ENCODE measurements at regions not wholly inside any gene's neighbourhood (a gene's known extent, or its start where the extent isn't known, plus 50 kb on each side); places are given as distances from the start of the nearest gene placed in this dataset.

- no peaks in the 10 kb centered on the region for H3K36me3 Mint-ChIP-seq
- H3K4me3 Mint-ChIP-seq, result no peak overlapping the region
Measured at GRCh38 chr1:87926921-87927320, 598.2 kb downstream of the LMO4 start.

GRCh38 chr1:87927391-87928280, 599.0 kb downstream of the LMO4 start:
- Histone ChIP-seq H3K27me3 (ENCODE audit: control insufficient read depth, insufficient read depth, low read length) (no peaks in the 10 kb centered on the region), H3K9me3 (ENCODE audit: control insufficient read depth in 2 of 2, low read length in 2 of 2) (peaks cover 9 to 11% of the 10 kb centered on the region in 2 experiments), H3K36me3 (ENCODE audit: control insufficient read depth, insufficient read depth, low read length) (no peaks in the 10 kb centered on the region), H3K4me1 (ENCODE audit: control insufficient read depth, insufficient read depth, low read length, poor library complexity, severe bottlenecking) (no peaks in the 10 kb centered on the region), H3K27ac (ENCODE audit: insufficient read depth, low read length, poor library complexity, severe bottlenecking) (no peak overlapping the region), H3K4me3 (ENCODE audit: low read depth, low read length) (no peak overlapping the region)
- Mint-ChIP-seq H3K27ac (no peak overlapping the region), H3K27me3 (no peaks in the 10 kb centered on the region), H3K9me3 (peaks cover 0 to 19% (median 5%) of the 10 kb centered on the region in 7 donors), H3K4me1 (no peaks in the 10 kb centered on the region), H3K4me3 (no peak overlapping the region), H3K36me3 (no peaks in the 10 kb centered on the region)
- DNase-seq, result no peak
- no peak for ATAC-seq (ENCODE audit: low read depth in 2 of 2)

More at GRCh38 chr1:87926921-87927320, 598.2 kb downstream of the LMO4 start:
- Histone ChIP-seq H3K9me3 (ENCODE audit: control insufficient read depth in 2 of 2, low read length in 2 of 2) (peaks cover 8 to 9% of the 10 kb centered on the region in 2 experiments), H3K4me3 (ENCODE audit: low read depth, low read length) (no peak overlapping the region), H3K36me3 (ENCODE audit: control insufficient read depth, insufficient read depth, low read length) (no peaks in the 10 kb centered on the region), H3K4me1 (ENCODE audit: control insufficient read depth, insufficient read depth, low read length, poor library complexity, severe bottlenecking) (no peaks in the 10 kb centered on the region), H3K27me3 (ENCODE audit: control insufficient read depth, insufficient read depth, low read length) (no peaks in the 10 kb centered on the region), H3K27ac (ENCODE audit: insufficient read depth, low read length, poor library complexity, severe bottlenecking) (no peak overlapping the region)
- Mint-ChIP-seq H3K27me3 (no peaks in the 10 kb centered on the region), H3K4me1 (no peaks in the 10 kb centered on the region), H3K9me3 (peaks cover 0 to 19% (median 5%) of the 10 kb centered on the region in 7 donors), H3K27ac (no peak overlapping the region)
- no peak for DNase-seq
- ATAC-seq (ENCODE audit: low read depth in 2 of 2), result no peak

- Histone ChIP-seq H3K36me3 (ENCODE audit: control insufficient read depth, insufficient read depth, low read length) (no peaks in the 10 kb centered on the region), H3K4me1 (ENCODE audit: control insufficient read depth, insufficient read depth, low read length, poor library complexity, severe bottlenecking) (no peaks in the 10 kb centered on the region), H3K4me3 (ENCODE audit: low read depth, low read length) (no peak overlapping the region), H3K27ac (ENCODE audit: insufficient read depth, low read length, poor library complexity, severe bottlenecking) (no peak overlapping the region), H3K9me3 (ENCODE audit: control insufficient read depth in 2 of 2, low read length in 2 of 2) (peaks cover 9 to 11% of the 10 kb centered on the region in 2 experiments), H3K27me3 (ENCODE audit: control insufficient read depth, insufficient read depth, low read length) (no peaks in the 10 kb centered on the region)
- H3K27ac Mint-ChIP-seq, result no peak overlapping the region
- H3K9me3 Mint-ChIP-seq, result peaks cover 2 to 19% (median 4%) of the 10 kb centered on the region in 7 donors
- H3K27me3 Mint-ChIP-seq, result no peaks in the 10 kb centered on the region
- DNase-seq (no peak), ATAC-seq (ENCODE audit: low read depth in 2 of 2) (no peak)
- H3K36me3 Mint-ChIP-seq, result no peaks in the 10 kb centered on the region
- no peak overlapping the region for H3K4me3 Mint-ChIP-seq
- no peaks in the 10 kb centered on the region for H3K4me1 Mint-ChIP-seq
Measured at GRCh38 chr1:87928623-87929022, 599.9 kb downstream of the LMO4 start.

GRCh38 chr1:87929906-87930305, 601.2 kb downstream of the LMO4 start:
- Histone ChIP-seq H3K9me3 (ENCODE audit: control insufficient read depth in 2 of 2, low read length in 2 of 2) (peaks cover 9 to 11% of the 10 kb centered on the region in 2 experiments), H3K27me3 (ENCODE audit: control insufficient read depth, insufficient read depth, low read length) (no peaks in the 10 kb centered on the region), H3K36me3 (ENCODE audit: control insufficient read depth, insufficient read depth, low read length) (no peaks in the 10 kb centered on the region), H3K4me1 (ENCODE audit: control insufficient read depth, insufficient read depth, low read length, poor library complexity, severe bottlenecking) (no peaks in the 10 kb centered on the region), H3K4me3 (ENCODE audit: low read depth, low read length) (no peak overlapping the region), H3K27ac (ENCODE audit: insufficient read depth, low read length, poor library complexity, severe bottlenecking) (no peak overlapping the region)
- H3K27me3 Mint-ChIP-seq, result peaks cover 4% of the 10 kb centered on the region
- DNase-seq (no peak), ATAC-seq (ENCODE audit: low read depth in 2 of 2) (no peak)
- H3K27ac Mint-ChIP-seq, result no peak overlapping the region
- H3K36me3 Mint-ChIP-seq, result no peaks in the 10 kb centered on the region
- H3K4me3 Mint-ChIP-seq, result no peak overlapping the region
- peaks cover 2 to 19% (median 6%) of the 10 kb centered on the region in 7 donors for H3K9me3 Mint-ChIP-seq
- H3K4me1 Mint-ChIP-seq, result no peaks in the 10 kb centered on the region

DNA sequence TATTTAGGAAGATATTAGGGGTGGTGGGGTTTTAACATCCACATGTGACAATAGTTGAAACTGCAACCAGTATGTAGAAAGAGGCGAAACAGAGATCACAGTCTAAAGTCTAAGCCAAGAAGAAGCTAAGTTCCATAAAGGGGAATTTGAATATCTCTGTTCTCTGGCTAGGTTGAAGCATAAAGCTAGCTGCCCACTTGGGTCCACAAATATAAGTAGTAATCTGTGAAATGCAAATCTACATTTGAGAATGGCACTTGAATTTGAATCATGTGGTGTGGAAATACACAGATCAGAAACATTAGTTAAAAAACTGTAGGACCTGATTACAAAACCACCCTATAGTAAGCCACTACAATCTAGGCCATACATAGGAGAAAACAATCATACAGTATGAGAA, 602.1 kb downstream of the LMO4 start:
- Mint-ChIP-seq H3K9me3 (peaks cover 3 to 19% (median 6%) of the 10 kb centered on the region in 7 donors), H3K4me3 (no peak overlapping the region), H3K27me3 (peaks cover 4% of the 10 kb centered on the region), H3K27ac (no peak overlapping the region), H3K4me1 (no peaks in the 10 kb centered on the region), H3K36me3 (no peaks in the 10 kb centered on the region)
- DNase-seq (no peak), ATAC-seq (ENCODE audit: low read depth in 2 of 2) (no peak)
- no peaks in the 10 kb centered on the region for H3K27me3 ChIP-seq (ENCODE audit: control insufficient read depth, insufficient read depth, low read length)
- no peaks in the 10 kb centered on the region for H3K4me1 ChIP-seq (ENCODE audit: control insufficient read depth, insufficient read depth, low read length, poor library complexity, severe bottlenecking)
- H3K9me3 ChIP-seq (ENCODE audit: control insufficient read depth in 2 of 2, low read length in 2 of 2), result peaks cover 9 to 11% of the 10 kb centered on the region in 2 experiments
- no peaks in the 10 kb centered on the region for H3K36me3 ChIP-seq (ENCODE audit: control insufficient read depth, insufficient read depth, low read length)
- no peak overlapping the region for H3K4me3 ChIP-seq (ENCODE audit: low read depth, low read length)
- H3K27ac ChIP-seq (ENCODE audit: insufficient read depth, low read length, poor library complexity, severe bottlenecking), result no peak overlapping the region

DNA sequence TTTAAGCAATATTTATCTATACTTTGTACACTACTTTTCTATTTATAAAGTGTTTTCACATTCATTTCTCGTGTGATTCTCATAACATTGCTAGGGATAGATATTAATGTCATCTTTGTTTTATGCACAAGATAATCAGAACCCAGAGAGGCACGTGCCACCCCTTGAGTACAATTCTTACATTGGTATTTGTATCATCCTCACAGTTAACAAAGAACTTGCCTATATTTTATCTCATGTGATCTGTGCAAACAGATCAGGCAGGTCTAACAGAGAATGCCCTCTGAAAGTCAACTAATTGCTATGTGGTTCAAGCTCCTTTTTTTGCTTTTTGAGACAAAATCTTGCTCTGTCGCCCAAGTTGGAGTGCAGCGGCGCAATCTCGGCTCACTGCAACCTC, 604.5 kb downstream of the LMO4 start:
- Mint-ChIP-seq H3K36me3 (no peaks in the 10 kb centered on the region), H3K27me3 (peaks cover 4% of the 10 kb centered on the region), H3K9me3 (peaks cover 3 to 19% (median 8%) of the 10 kb centered on the region in 7 donors), H3K4me1 (no peaks in the 10 kb centered on the region), H3K4me3 (no peak overlapping the region), H3K27ac (no peak overlapping the region)
- H3K9me3 ChIP-seq (ENCODE audit: control insufficient read depth in 2 of 2, low read length in 2 of 2), result peaks cover 9 to 11% of the 10 kb centered on the region in 2 experiments
- no peak for ATAC-seq (ENCODE audit: low read depth in 2 of 2)
- H3K27me3 ChIP-seq (ENCODE audit: control insufficient read depth, insufficient read depth, low read length), result no peaks in the 10 kb centered on the region
- H3K27ac ChIP-seq (ENCODE audit: insufficient read depth, low read length, poor library complexity, severe bottlenecking), result no peak overlapping the region
- no peak overlapping the region for H3K4me3 ChIP-seq (ENCODE audit: low read depth, low read length)
- H3K36me3 ChIP-seq (ENCODE audit: control insufficient read depth, insufficient read depth, low read length), result no peaks in the 10 kb centered on the region
- no peak for DNase-seq
- no peaks in the 10 kb centered on the region for H3K4me1 ChIP-seq (ENCODE audit: control insufficient read depth, insufficient read depth, low read length, poor library complexity, severe bottlenecking)

- Histone ChIP-seq H3K27ac (ENCODE audit: insufficient read depth, low read length, poor library complexity, severe bottlenecking) (no peak overlapping the region), H3K4me1 (ENCODE audit: control insufficient read depth, insufficient read depth, low read length, poor library complexity, severe bottlenecking) (no peaks in the 10 kb centered on the region), H3K9me3 (ENCODE audit: control insufficient read depth in 2 of 2, low read length in 2 of 2) (peaks cover 9 to 10% of the 10 kb centered on the region in 2 experiments), H3K27me3 (ENCODE audit: control insufficient read depth, insufficient read depth, low read length) (no peaks in the 10 kb centered on the region), H3K36me3 (ENCODE audit: control insufficient read depth, insufficient read depth, low read length) (no peaks in the 10 kb centered on the region), H3K4me3 (ENCODE audit: low read depth, low read length) (no peak overlapping the region)
- Mint-ChIP-seq H3K27ac (no peak overlapping the region), H3K4me3 (no peak overlapping the region), H3K27me3 (peaks cover 4% of the 10 kb centered on the region), H3K36me3 (no peaks in the 10 kb centered on the region), H3K9me3 (peaks cover 2 to 12% (median 8%) of the 10 kb centered on the region in 7 donors), H3K4me1 (no peaks in the 10 kb centered on the region)
- DNase-seq, result no peak
- ATAC-seq (ENCODE audit: low read depth in 2 of 2), result no peak
Measured at GRCh38 chr1:87935130-87935529, 606.5 kb downstream of the LMO4 start.

Measured in CD4-positive, CD25-positive, alpha-beta regulatory T cell (primary cell).